HFFc6 (cell line): ENCODE measurements at regions not wholly inside any gene's neighbourhood (a gene's known extent, or its start where the extent isn't known, plus 50 kb on each side); places are given as distances from the start of the nearest gene placed in this dataset.
"Not testable (repeated sequence)": the region's sequence is repeated elsewhere in the genome, so short reads cannot be mapped to it uniquely, and the experiment has no call there.

ENCODE experiments used
- DNase-seq: peaks from one replicate; pipeline ENCODE4 v3.0.0-alpha.2; 2018
- H3K27ac Mint-ChIP-seq: 2 replicates; pipeline ENCODE4 v1.8.0; 2020; ENCODE audit warnings: mild to moderate bottlenecking, mixed read lengths
- H3K27me3 Mint-ChIP-seq: 2 replicates; pipeline ENCODE4 v1.8.0; 2021; ENCODE audit warnings: mild to moderate bottlenecking, moderate library complexity, mixed read lengths; ENCODE audit not compliant: insufficient read depth
- H3K36me3 Mint-ChIP-seq: 2 replicates; pipeline ENCODE4 v1.8.0; 2021; ENCODE audit warnings: low read depth, mixed read lengths
- H3K4me1 Mint-ChIP-seq: 2 replicates; pipeline ENCODE4 v1.8.0; 2020; ENCODE audit warnings: low read depth, mixed read lengths
- H3K4me3 Mint-ChIP-seq: 2 replicates; pipeline ENCODE4 v1.8.0; 2020; ENCODE audit warnings: mild to moderate bottlenecking, moderate library complexity, mixed read lengths
- H3K9me3 Mint-ChIP-seq: 2 replicates; pipeline ENCODE4 v1.8.0; 2020; ENCODE audit warnings: mild to moderate bottlenecking, mixed read lengths
- TF ChIP-seq, protein P1 (sequence below): fragments of 200-600 bp; sonication (generic); IDR thresholded peaks from 2 replicates; pipeline ENCODE4 v1.5.0; 2021; ENCODE audit warnings: antibody characterized with exemption, mild to moderate bottlenecking

DNA sequence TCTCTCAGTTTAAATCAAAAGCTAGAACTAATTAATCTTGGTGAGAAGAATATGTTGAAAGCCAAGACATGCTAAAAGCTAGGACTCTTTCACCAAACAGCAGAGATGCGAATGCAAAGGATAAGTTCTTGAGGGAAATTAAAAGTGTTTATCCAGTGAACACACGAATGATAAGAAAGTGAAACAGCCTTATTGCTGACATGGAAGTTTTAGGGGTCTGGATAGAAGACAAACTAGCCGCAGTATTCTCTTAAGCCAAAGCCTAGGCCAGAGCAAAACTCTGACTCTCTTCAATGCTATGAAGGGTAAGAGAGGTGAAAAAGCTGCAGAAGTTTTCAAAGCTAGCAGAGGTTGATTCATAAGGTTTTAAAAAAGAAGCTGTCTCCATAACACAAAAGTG lies 103.0 kb downstream of the UFM1 start:
- Mint-ChIP-seq H3K9me3 (no peaks in the 10 kb centered on the region), H3K27me3 (no peaks in the 10 kb centered on the region; the same call in 1 of the 2 replicates), H3K4me1 (no peaks in the 10 kb centered on the region), H3K27ac (no peak overlapping the region), H3K36me3 (no peaks in the 10 kb centered on the region), H3K4me3 (no peak overlapping the region)
- TF ChIP-seq, protein P1, sequence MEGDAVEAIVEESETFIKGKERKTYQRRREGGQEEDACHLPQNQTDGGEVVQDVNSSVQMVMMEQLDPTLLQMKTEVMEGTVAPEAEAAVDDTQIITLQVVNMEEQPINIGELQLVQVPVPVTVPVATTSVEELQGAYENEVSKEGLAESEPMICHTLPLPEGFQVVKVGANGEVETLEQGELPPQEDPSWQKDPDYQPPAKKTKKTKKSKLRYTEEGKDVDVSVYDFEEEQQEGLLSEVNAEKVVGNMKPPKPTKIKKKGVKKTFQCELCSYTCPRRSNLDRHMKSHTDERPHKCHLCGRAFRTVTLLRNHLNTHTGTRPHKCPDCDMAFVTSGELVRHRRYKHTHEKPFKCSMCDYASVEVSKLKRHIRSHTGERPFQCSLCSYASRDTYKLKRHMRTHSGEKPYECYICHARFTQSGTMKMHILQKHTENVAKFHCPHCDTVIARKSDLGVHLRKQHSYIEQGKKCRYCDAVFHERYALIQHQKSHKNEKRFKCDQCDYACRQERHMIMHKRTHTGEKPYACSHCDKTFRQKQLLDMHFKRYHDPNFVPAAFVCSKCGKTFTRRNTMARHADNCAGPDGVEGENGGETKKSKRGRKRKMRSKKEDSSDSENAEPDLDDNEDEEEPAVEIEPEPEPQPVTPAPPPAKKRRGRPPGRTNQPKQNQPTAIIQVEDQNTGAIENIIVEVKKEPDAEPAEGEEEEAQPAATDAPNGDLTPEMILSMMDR: no peak
- DNase-seq: no peak

DNA sequence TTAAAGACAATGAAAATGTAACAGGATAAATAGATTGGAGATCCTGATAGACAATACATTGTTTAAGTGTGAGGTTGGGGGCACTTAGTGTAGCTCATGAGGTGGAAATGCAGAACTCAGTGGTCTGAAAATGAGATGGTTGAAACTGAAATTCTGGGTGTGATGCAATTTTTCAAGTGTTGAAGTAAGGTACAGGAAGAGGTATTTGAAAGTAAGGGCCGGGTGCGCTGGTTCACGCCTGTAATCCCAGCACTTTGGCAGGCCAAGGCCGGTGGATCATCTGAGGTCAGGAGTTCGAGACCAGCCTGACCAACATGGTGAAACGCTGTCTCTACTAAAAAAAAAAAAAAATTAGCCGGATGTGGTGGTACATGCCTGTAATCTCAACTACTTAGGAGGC lies 113.0 kb downstream of the UFM1 start:
- Mint-ChIP-seq H3K9me3 (peaks cover 8% of the 10 kb centered on the region), H3K4me1 (no peaks in the 10 kb centered on the region), H3K27me3 (no peaks in the 10 kb centered on the region; the same call in 1 of the 2 replicates), H3K4me3 (no peak overlapping the region), H3K27ac (no peak overlapping the region), H3K36me3 (no peaks in the 10 kb centered on the region)
- DNase-seq: no peak
- TF ChIP-seq, protein P1: no peak

DNA sequence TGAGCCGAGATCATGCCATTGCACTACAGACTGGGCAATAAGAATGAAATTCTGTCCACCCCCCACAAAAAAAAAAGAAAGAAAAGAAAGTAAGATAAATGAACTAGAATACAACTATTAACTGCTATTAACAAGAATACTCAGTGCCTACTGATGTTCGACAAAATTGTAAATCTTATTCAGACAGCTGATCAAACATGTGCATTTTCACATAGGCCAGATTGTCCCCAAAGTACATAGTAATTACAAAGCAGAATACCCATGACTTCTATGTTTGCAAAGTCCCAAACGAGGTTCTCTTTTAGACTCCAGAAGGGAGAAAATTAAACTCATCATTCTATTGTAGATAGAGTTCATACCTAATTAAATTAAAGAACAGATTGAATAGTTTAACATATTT lies 113.4 kb downstream of the UFM1 start:
- TF ChIP-seq, protein P1: no peak
- H3K36me3 Mint-ChIP-seq: no peaks in the 10 kb centered on the region
- no peak overlapping the region for H3K4me3 Mint-ChIP-seq
- H3K27ac Mint-ChIP-seq: no peak overlapping the region
- H3K4me1 Mint-ChIP-seq: no peaks in the 10 kb centered on the region
- DNase-seq: no peak
- H3K27me3 Mint-ChIP-seq: no peaks in the 10 kb centered on the region; the same call in 1 of the 2 replicates
- H3K9me3 Mint-ChIP-seq: peaks cover 8% of the 10 kb centered on the region

GRCh38 chr13:38472411-38472810 lies 122.8 kb downstream of the UFM1 start:
- H3K36me3 Mint-ChIP-seq, H3K9me3 Mint-ChIP-seq, H3K4me1 Mint-ChIP-seq: not testable (repeated sequence)

GRCh38 chr13:38473305-38473704 lies 123.7 kb downstream of the UFM1 start:
- TF ChIP-seq, protein P1: no peak
- Mint-ChIP-seq H3K4me1 (no peaks in the 10 kb centered on the region), H3K4me3 (no peak overlapping the region), H3K27ac (no peak overlapping the region), H3K27me3 (peaks cover 3% of the 10 kb centered on the region), H3K9me3 (no peaks in the 10 kb centered on the region), H3K36me3 (no peaks in the 10 kb centered on the region)
- no peak for DNase-seq

More at GRCh38 chr13:38472411-38472810, 122.8 kb downstream of the UFM1 start:
- not testable (repeated sequence) for H3K27ac Mint-ChIP-seq, H3K27me3 Mint-ChIP-seq, H3K4me3 Mint-ChIP-seq, DNase-seq

DNA sequence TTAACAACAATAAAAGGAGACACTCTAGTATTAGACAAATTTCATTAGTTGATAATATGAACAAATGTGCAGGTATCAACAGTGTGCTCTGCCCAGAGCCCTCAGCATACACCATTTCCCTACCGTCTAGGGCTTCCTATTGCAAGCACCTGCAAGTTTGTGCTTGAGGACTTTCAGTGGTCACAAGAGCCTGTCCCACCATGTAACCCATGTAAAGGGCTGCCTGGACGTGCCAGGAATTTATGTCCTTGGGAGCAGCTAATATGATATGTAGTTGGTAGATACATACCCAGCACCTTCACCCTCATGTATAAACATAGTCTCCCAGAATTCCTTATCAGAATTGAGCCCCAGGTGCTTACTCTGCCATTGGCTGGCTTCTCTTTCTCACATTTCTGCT lies 128.0 kb downstream of the UFM1 start:
- TF ChIP-seq, protein P1: no peak
- no peak overlapping the region for H3K27ac Mint-ChIP-seq

More for the DNA sequence above, 128.0 kb downstream of the UFM1 start:
- no peaks in the 10 kb centered on the region for H3K9me3 Mint-ChIP-seq
- no peak for DNase-seq
- no peaks in the 10 kb centered on the region for H3K36me3 Mint-ChIP-seq
- no peak overlapping the region for H3K4me3 Mint-ChIP-seq
- peaks cover 2% of the 10 kb centered on the region; the same call in 1 of the 2 replicates for H3K27me3 Mint-ChIP-seq
- no peaks in the 10 kb centered on the region for H3K4me1 Mint-ChIP-seq
